ENCODE measurements at regions not wholly inside any gene's neighbourhood (a gene's known extent, or its start where the extent isn't known, plus 50 kb on each side); places are given as distances from the start of the nearest gene placed in this dataset.
"Not testable (repeated sequence)": the region's sequence is repeated elsewhere in the genome, so short reads cannot be mapped to it uniquely, and the experiment has no call there.

GRCh38 chr21:28144089-28144488, 848.6 kb downstream of the LTN1 start:
- H3K27ac Mint-ChIP-seq: no peak overlapping the region
- no peak overlapping the region for H3K4me3 Mint-ChIP-seq
- DNase-seq: no peak
- H3K4me1 Mint-ChIP-seq: no peaks in the 10 kb centered on the region
- no peak for ATAC-seq (ENCODE audit: low read depth)
- no peaks in the 10 kb centered on the region for H3K36me3 Mint-ChIP-seq
- no peaks in the 10 kb centered on the region for H3K27me3 Mint-ChIP-seq
- POLR2A ChIA-PET: no interaction called here
- no peaks in the 10 kb centered on the region for H3K9me3 Mint-ChIP-seq

GRCh38 chr21:28142697-28143096, 850.0 kb downstream of the LTN1 start:
- Mint-ChIP-seq H3K9me3 (no peaks in the 10 kb centered on the region), H3K4me1 (no peaks in the 10 kb centered on the region), H3K27ac (no peak overlapping the region), H3K36me3 (no peaks in the 10 kb centered on the region), H3K27me3 (no peaks in the 10 kb centered on the region), H3K4me3 (no peak overlapping the region)
- DNase-seq (no peak), ATAC-seq (ENCODE audit: low read depth) (no peak)
- POLR2A ChIA-PET: no interaction called here

- H3K4me3 Mint-ChIP-seq: no peak overlapping the region
- no peak overlapping the region for H3K27ac Mint-ChIP-seq
- POLR2A ChIA-PET: no interaction called here
- H3K4me1 Mint-ChIP-seq: no peaks in the 10 kb centered on the region
- no peaks in the 10 kb centered on the region for H3K27me3 Mint-ChIP-seq
- H3K36me3 Mint-ChIP-seq: no peaks in the 10 kb centered on the region
- no peak for DNase-seq
- no peaks in the 10 kb centered on the region for H3K9me3 Mint-ChIP-seq
- ATAC-seq (ENCODE audit: low read depth): no peak
Observed at GRCh38 chr21:28138272-28138671, 854.4 kb downstream of the LTN1 start.

GRCh38 chr21:28136656-28137255, 855.9 kb downstream of the LTN1 start:
- H3K4me1 Mint-ChIP-seq: no peaks in the 10 kb centered on the region
- no peak overlapping the region for H3K4me3 Mint-ChIP-seq
- DNase-seq (no peak), ATAC-seq (ENCODE audit: low read depth) (no peak)
- H3K36me3 Mint-ChIP-seq: no peaks in the 10 kb centered on the region
- peaks cover 8% of the 10 kb centered on the region for H3K9me3 Mint-ChIP-seq
- no peak overlapping the region for H3K27ac Mint-ChIP-seq
- POLR2A ChIA-PET: no interaction called here
- H3K27me3 Mint-ChIP-seq: no peaks in the 10 kb centered on the region

GRCh38 chr21:28135646-28136045, 857.0 kb downstream of the LTN1 start:
- POLR2A ChIA-PET: no interaction called here
- Mint-ChIP-seq H3K4me1 (no peaks in the 10 kb centered on the region), H3K27ac (no peak overlapping the region), H3K4me3 (no peak overlapping the region), H3K9me3 (peaks cover 8% of the 10 kb centered on the region), H3K36me3 (no peaks in the 10 kb centered on the region), H3K27me3 (no peaks in the 10 kb centered on the region)
- ATAC-seq (ENCODE audit: low read depth) (no peak), DNase-seq (no peak)

GRCh38 chr21:28133116-28133515, 859.6 kb downstream of the LTN1 start:
- peaks cover 10% of the 10 kb centered on the region for H3K9me3 Mint-ChIP-seq
- POLR2A ChIA-PET: no interaction called here
- no peaks in the 10 kb centered on the region for H3K36me3 Mint-ChIP-seq
- no peaks in the 10 kb centered on the region for H3K27me3 Mint-ChIP-seq
- DNase-seq: no peak
- H3K4me1 Mint-ChIP-seq: no peaks in the 10 kb centered on the region
- ATAC-seq (ENCODE audit: low read depth): no peak
- no peak overlapping the region for H3K27ac Mint-ChIP-seq
- no peak overlapping the region for H3K4me3 Mint-ChIP-seq

GRCh38 chr21:28132713-28133112, 860.0 kb downstream of the LTN1 start:
- no peak overlapping the region for H3K27ac Mint-ChIP-seq
- DNase-seq (no peak), ATAC-seq (ENCODE audit: low read depth) (no peak)
- peaks cover 11% of the 10 kb centered on the region for H3K9me3 Mint-ChIP-seq
- H3K27me3 Mint-ChIP-seq: no peaks in the 10 kb centered on the region
- no peaks in the 10 kb centered on the region for H3K4me1 Mint-ChIP-seq
- H3K4me3 Mint-ChIP-seq: no peak overlapping the region
- POLR2A ChIA-PET: no interaction called here
- H3K36me3 Mint-ChIP-seq: no peaks in the 10 kb centered on the region

GRCh38 chr21:28127175-28127785, 865.4 kb downstream of the LTN1 start:
- H3K4me3 Mint-ChIP-seq: no peak overlapping the region
- peaks cover 6% of the 10 kb centered on the region for H3K9me3 Mint-ChIP-seq
- no peak overlapping the region for H3K27ac Mint-ChIP-seq
- DNase-seq: no peak
- POLR2A ChIA-PET: no interaction called here
- no peaks in the 10 kb centered on the region for H3K36me3 Mint-ChIP-seq
- ATAC-seq (ENCODE audit: low read depth): no peak
- H3K27me3 Mint-ChIP-seq: no peaks in the 10 kb centered on the region
- no peaks in the 10 kb centered on the region for H3K4me1 Mint-ChIP-seq

GRCh38 chr21:28126521-28127174, 866.0 kb downstream of the LTN1 start:
- Mint-ChIP-seq H3K9me3 (peaks cover 3% of the 10 kb centered on the region), H3K36me3 (no peaks in the 10 kb centered on the region), H3K4me1 (no peaks in the 10 kb centered on the region), H3K27ac (no peak overlapping the region), H3K27me3 (no peaks in the 10 kb centered on the region), H3K4me3 (no peak overlapping the region)
- POLR2A ChIA-PET: no interaction called here
- DNase-seq (no peak), ATAC-seq (ENCODE audit: low read depth) (no peak)

GRCh38 chr21:28124541-28124940, 868.1 kb downstream of the LTN1 start:
- ATAC-seq (ENCODE audit: low read depth) (no peak), DNase-seq (no peak)
- H3K4me1 Mint-ChIP-seq: no peaks in the 10 kb centered on the region
- POLR2A ChIA-PET: no interaction called here
- no peak overlapping the region for H3K4me3 Mint-ChIP-seq
- H3K27ac Mint-ChIP-seq: no peak overlapping the region
- no peaks in the 10 kb centered on the region for H3K36me3 Mint-ChIP-seq
- peaks cover 2% of the 10 kb centered on the region for H3K9me3 Mint-ChIP-seq
- H3K27me3 Mint-ChIP-seq: no peaks in the 10 kb centered on the region

- Mint-ChIP-seq H3K4me1 (no peaks in the 10 kb centered on the region), H3K36me3 (no peaks in the 10 kb centered on the region), H3K27ac (no peak overlapping the region), H3K4me3 (no peak overlapping the region), H3K9me3 (peaks cover 4% of the 10 kb centered on the region), H3K27me3 (no peaks in the 10 kb centered on the region)
- no peak for DNase-seq
- no peak for ATAC-seq (ENCODE audit: low read depth)
- POLR2A ChIA-PET: no interaction called here
Observed at GRCh38 chr21:28118570-28118969, 874.1 kb downstream of the LTN1 start.

GRCh38 chr21:28114986-28115385, 877.7 kb downstream of the LTN1 start:
- DNase-seq; H3K4me1 Mint-ChIP-seq; POLR2A ChIA-PET; ATAC-seq (ENCODE audit: low read depth); H3K9me3 Mint-ChIP-seq; H3K27ac Mint-ChIP-seq; H3K36me3 Mint-ChIP-seq; H3K4me3 Mint-ChIP-seq; H3K27me3 Mint-ChIP-seq: not testable (repeated sequence)

- POLR2A ChIA-PET: no interaction called here
- no peaks in the 10 kb centered on the region for H3K27me3 Mint-ChIP-seq
- ATAC-seq (ENCODE audit: low read depth): no peak
Observed at GRCh38 chr21:28113718-28114117, 879.0 kb downstream of the LTN1 start.

GRCh38 chr21:28112511-28112910, 880.2 kb downstream of the LTN1 start:
- Mint-ChIP-seq H3K27ac (no peak overlapping the region), H3K4me3 (no peak overlapping the region), H3K4me1 (no peaks in the 10 kb centered on the region), H3K9me3 (peaks cover 5% of the 10 kb centered on the region), H3K27me3 (no peaks in the 10 kb centered on the region), H3K36me3 (no peaks in the 10 kb centered on the region)
- POLR2A ChIA-PET: no interaction called here
- ATAC-seq (ENCODE audit: low read depth): no peak
- no peak for DNase-seq

More at GRCh38 chr21:28113718-28114117, 879.0 kb downstream of the LTN1 start:
- H3K9me3 Mint-ChIP-seq: peaks cover 5% of the 10 kb centered on the region
- no peak overlapping the region for H3K27ac Mint-ChIP-seq
- no peaks in the 10 kb centered on the region for H3K36me3 Mint-ChIP-seq
- H3K4me3 Mint-ChIP-seq: no peak overlapping the region
- no peak for DNase-seq
- H3K4me1 Mint-ChIP-seq: no peaks in the 10 kb centered on the region
